ENCODE measurements at regions not wholly inside any gene's neighbourhood (a gene's known extent, or its start where the extent isn't known, plus 50 kb on each side); places are given as distances from the start of the nearest gene placed in this dataset.

GRCh38 chr5:81820863-81821262 lies 70.0 kb upstream of the SSBP2 start:
- H3K9me3 ChIP-seq, result no peaks in the 10 kb centered on the region
- no peak for DNase-seq
- H3K4me1 ChIP-seq, result no peaks in the 10 kb centered on the region
- intact Hi-C loops (cut with DNase I; ENCODE audit: low total_unique reads), result no loop called here
- H3K36me3 ChIP-seq (ENCODE audit: low read depth, missing control alignments), result no peaks in the 10 kb centered on the region
- TF ChIP-seq CTCF (IDR thresholded peaks at IDR 0.05) (no peak), POLR2A (IDR thresholded peaks at IDR 0.05) (no peak)
- WGBS, 2 donors, result 91 to 94% methylated on average over 2 of the region's 2 CpGs
- no peak overlapping the region for H3K27ac ChIP-seq
- no peaks in the 10 kb centered on the region for H3K27me3 ChIP-seq
- H3K4me3 ChIP-seq, result no peak overlapping the region

GRCh38 chr5:81820318-81820636 lies 69.4 kb upstream of the SSBP2 start:
- no peak for TF ChIP-seq CTCF (IDR thresholded peaks at IDR 0.05)
- TF ChIP-seq POLR2A (IDR thresholded peaks at IDR 0.05), result no peak
- H3K4me3 ChIP-seq, result no peak overlapping the region
- H3K36me3 ChIP-seq (ENCODE audit: low read depth, missing control alignments), result no peaks in the 10 kb centered on the region
- intact Hi-C loops (cut with DNase I; ENCODE audit: low total_unique reads), result no loop called here
- H3K27me3 ChIP-seq, result no peaks in the 10 kb centered on the region
- no peaks in the 10 kb centered on the region for H3K4me1 ChIP-seq
- no peaks in the 10 kb centered on the region for H3K9me3 ChIP-seq
- H3K27ac ChIP-seq, result no peak overlapping the region
- DNase-seq, result no peak

- no peaks in the 10 kb centered on the region for H3K9me3 ChIP-seq
- 87% methylated on average over 6 of the region's 6 CpGs for WGBS, 2 donors
- intact Hi-C loops (cut with DNase I; ENCODE audit: low total_unique reads), result no loop called here
Measured at GRCh38 chr5:81819556-81820317, 68.8 kb upstream of the SSBP2 start.

GRCh38 chr5:81817980-81818379 lies 67.1 kb upstream of the SSBP2 start:
- H3K4me3 ChIP-seq, result no peak overlapping the region
- no peak overlapping the region for H3K27ac ChIP-seq
- TF ChIP-seq CTCF (IDR thresholded peaks at IDR 0.05) (no peak), POLR2A (IDR thresholded peaks at IDR 0.05) (no peak)
- H3K36me3 ChIP-seq (ENCODE audit: low read depth, missing control alignments), result no peaks in the 10 kb centered on the region
- intact Hi-C loops (cut with DNase I; ENCODE audit: low total_unique reads), result no loop called here
- H3K4me1 ChIP-seq, result no peaks in the 10 kb centered on the region
- H3K27me3 ChIP-seq, result no peaks in the 10 kb centered on the region
- 77 to 80% methylated on average over 5 of the region's 5 CpGs for WGBS, 2 donors
- H3K9me3 ChIP-seq, result no peaks in the 10 kb centered on the region
- DNase-seq, result no peak

More at GRCh38 chr5:81819556-81820317, 68.8 kb upstream of the SSBP2 start:
- no peak for DNase-seq
- H3K4me1 ChIP-seq, result no peaks in the 10 kb centered on the region
- no peak for TF ChIP-seq CTCF (IDR thresholded peaks at IDR 0.05)
- TF ChIP-seq POLR2A (IDR thresholded peaks at IDR 0.05), result no peak
- H3K36me3 ChIP-seq (ENCODE audit: low read depth, missing control alignments), result no peaks in the 10 kb centered on the region
- no peaks in the 10 kb centered on the region for H3K27me3 ChIP-seq
- no peak overlapping the region for H3K27ac ChIP-seq
- H3K4me3 ChIP-seq, result no peak overlapping the region

GRCh38 chr5:81817086-81817485 lies 66.2 kb upstream of the SSBP2 start:
- TF ChIP-seq CTCF (IDR thresholded peaks at IDR 0.05), result no peak
- no peak for TF ChIP-seq POLR2A (IDR thresholded peaks at IDR 0.05)
- Histone ChIP-seq H3K36me3 (ENCODE audit: low read depth, missing control alignments) (no peaks in the 10 kb centered on the region), H3K4me1 (no peaks in the 10 kb centered on the region), H3K27me3 (no peaks in the 10 kb centered on the region), H3K9me3 (no peaks in the 10 kb centered on the region), H3K27ac (no peak overlapping the region), H3K4me3 (no peak overlapping the region)
- WGBS, 2 donors, result 95 to 97% methylated on average over 3 of the region's 3 CpGs
- DNase-seq, result no peak
- intact Hi-C loops (cut with DNase I; ENCODE audit: low total_unique reads), result no loop called here

Data from testis (tissue), 2 donors.